Smooth muscle cell (in vitro differentiated cells): ENCODE measurements at regions not wholly inside any gene's neighbourhood (a gene's known extent, or its start where the extent isn't known, plus 50 kb on each side); places are given as distances from the start of the nearest gene placed in this dataset.

Experiments
- DNase-seq: peaks from one replicate; lab custom pipeline; 2025; ENCODE audit not compliant: unreplicated experiment; lab: John Stamatoyannopoulos, UW
- H2AFZ ChIP-seq: fragments of 200-600 bp; sonication (generic); 2 replicates; pipeline ENCODE4 v1.6.0; 2016; ENCODE audit warnings: antibody characterized with exemption, low read depth, mild to moderate bottlenecking
- H3F3A ChIP-seq: fragments of 200-600 bp; sonication (generic); 2 replicates; pipeline ENCODE4 v1.6.0; 2017; ENCODE audit warnings: antibody characterized with exemption, low read depth
- H3K27ac ChIP-seq: fragments of 200-600 bp; sonication (generic); 2 replicates; pipeline ENCODE4 v1.5.1; 2016; ENCODE audit warnings: low read depth, mild to moderate bottlenecking
- H3K27me3 ChIP-seq: fragments of 200-600 bp; sonication (generic); 2 replicates; pipeline ENCODE4 v1.6.1; 2016; ENCODE audit warnings: low read depth, mild to moderate bottlenecking
- H3K36me3 ChIP-seq: fragments of 200-600 bp; sonication (generic); 2 replicates; pipeline ENCODE4 v1.5.1; 2016; ENCODE audit warnings: low read depth
- H3K4me1 ChIP-seq: fragments of 200-600 bp; sonication (generic); 2 replicates; pipeline ENCODE4 v1.5.1; 2016; ENCODE audit warnings: low read depth
- H3K4me2 ChIP-seq: fragments of 200-600 bp; sonication (generic); 2 replicates; pipeline ENCODE4 v1.6.0; 2016; ENCODE audit warnings: mild to moderate bottlenecking
- H3K4me3 ChIP-seq: fragments of 200-600 bp; sonication (generic); 2 replicates; pipeline ENCODE4 v1.5.1; 2016; ENCODE audit warnings: mild to moderate bottlenecking
- H3K79me2 ChIP-seq: fragments of 200-600 bp; sonication (generic); 2 replicates; pipeline ENCODE4 v1.6.0; 2016; ENCODE audit warnings: low read depth, mild to moderate bottlenecking
- H3K9ac ChIP-seq: fragments of 200-600 bp; sonication (generic); 2 replicates; pipeline ENCODE4 v1.6.0; 2016; ENCODE audit warnings: low read depth
- H3K9me3 ChIP-seq: fragments of 200-600 bp; sonication (generic); replicated peaks from 2 replicates; pipeline ENCODE4 v1.5.1; 2016; ENCODE audit warnings: low read depth
- H4K20me1 ChIP-seq: fragments of 200-600 bp; sonication (generic); 2 replicates; pipeline ENCODE4 v1.6.0; 2016; ENCODE audit warnings: low read depth
- CTCF ChIP-seq: fragments of 200-600 bp; sonication (generic); IDR thresholded peaks from 2 replicates; pipeline ENCODE4 v1.5.1; 2017; ENCODE audit warnings: borderline replicate concordance, mild to moderate bottlenecking, antibody characterized with exemption; ENCODE audit not compliant: insufficient read depth, poor library complexity, severe bottlenecking
- WGBS: methylation state at CpG from one replicate; pipeline ENCODE4 v1.1.7; 2016; ENCODE audit warnings: low lambda C conversion rate; 5-methylcytosine and 5-hydroxymethylcytosine counted together

GRCh38 chr1:95451054-95451453, 217.0 kb downstream of the RWDD3 start:
- H4K20me1 ChIP-seq = no peaks in the 10 kb centered on the region
- H3K36me3 ChIP-seq = no peaks in the 10 kb centered on the region
- DNase-seq = no peak
- H3K4me2 ChIP-seq = no peak overlapping the region
- H3F3A ChIP-seq = no peaks in the 10 kb centered on the region
- H3K79me2 ChIP-seq = no peaks in the 10 kb centered on the region
- no peak overlapping the region for H3K9ac ChIP-seq
- TF ChIP-seq CTCF = no peak
- H3K27ac ChIP-seq = no peak overlapping the region
- H3K4me1 ChIP-seq = no peaks in the 10 kb centered on the region
- no peaks in the 10 kb centered on the region for H3K27me3 ChIP-seq
- no peak overlapping the region for H3K4me3 ChIP-seq
- H3K9me3 ChIP-seq = no peaks in the 10 kb centered on the region
- H2AFZ ChIP-seq = no peak overlapping the region
- 76% methylated on average over 3 of the region's 3 CpGs for WGBS

- Histone ChIP-seq H3K9ac (no peak overlapping the region), H3K9me3 (no peaks in the 10 kb centered on the region), H3K4me1 (no peaks in the 10 kb centered on the region), H3F3A (no peaks in the 10 kb centered on the region), H3K79me2 (no peaks in the 10 kb centered on the region), H3K36me3 (no peaks in the 10 kb centered on the region), H3K27me3 (no peaks in the 10 kb centered on the region), H3K27ac (no peak overlapping the region), H2AFZ (no peak overlapping the region), H4K20me1 (no peaks in the 10 kb centered on the region), H3K4me3 (no peak overlapping the region), H3K4me2 (no peak overlapping the region)
- no peak for DNase-seq
- WGBS = 61% methylated on average over 3 of the region's 3 CpGs
- TF ChIP-seq CTCF = no peak
These were observed 217.9 kb downstream of the RWDD3 start for GRCh38 chr1:95451904-95452303.

GRCh38 chr1:95453053-95453452, 219.0 kb downstream of the RWDD3 start:
- no peaks in the 10 kb centered on the region for H4K20me1 ChIP-seq
- H3K9ac ChIP-seq = no peak overlapping the region
- H3F3A ChIP-seq = no peaks in the 10 kb centered on the region
- no peak overlapping the region for H3K4me3 ChIP-seq
- H3K9me3 ChIP-seq = no peaks in the 10 kb centered on the region
- no peak for DNase-seq
- 88% methylated on average over 2 of the region's 2 CpGs for WGBS
- no peaks in the 10 kb centered on the region for H3K4me1 ChIP-seq
- no peaks in the 10 kb centered on the region for H3K27me3 ChIP-seq
- H3K36me3 ChIP-seq = no peaks in the 10 kb centered on the region
- TF ChIP-seq CTCF = no peak
- H2AFZ ChIP-seq = no peak overlapping the region
- no peaks in the 10 kb centered on the region for H3K79me2 ChIP-seq
- H3K4me2 ChIP-seq = no peak overlapping the region
- H3K27ac ChIP-seq = no peak overlapping the region

- peak; percentile 7 for TF ChIP-seq CTCF
- WGBS = 65% methylated on average over 1 of the region's 1 CpG
These were observed 233.0 kb downstream of the RWDD3 start for GRCh38 chr1:95467036-95467435.

More at GRCh38 chr1:95467036-95467435, 233.0 kb downstream of the RWDD3 start:
- Histone ChIP-seq H3K27ac (no peak overlapping the region), H3K4me2 (no peak overlapping the region), H3K36me3 (no peaks in the 10 kb centered on the region), H3K4me3 (no peak overlapping the region), H3K27me3 (no peaks in the 10 kb centered on the region), H3K9ac (no peak overlapping the region), H3K4me1 (no peaks in the 10 kb centered on the region), H4K20me1 (no peaks in the 10 kb centered on the region), H3F3A (no peaks in the 10 kb centered on the region), H2AFZ (no peak overlapping the region), H3K79me2 (no peaks in the 10 kb centered on the region), H3K9me3 (no peaks in the 10 kb centered on the region)
- no peak for DNase-seq
